Spleen (tissue), 11 donors: ENCODE measurements at regions not wholly inside any gene's neighbourhood (a gene's known extent, or its start where the extent isn't known, plus 50 kb on each side); places are given as distances from the start of the nearest gene placed in this dataset.

Experiments
- DNase-seq: peaks from one replicate; pipeline ENCODE4 v3.0.0-alpha.2; 2020
- H3K27ac ChIP-seq, 8 donors: fragments of 200-600 bp; sonication (generic) in 7 of 8; 1 replicate in 4 of 8; 2 replicates in 4 of 8; pipeline versions ENCODE4 v1.5.0 to v1.8.0; 2016 to 2021; ENCODE audit warnings: inconsistent platforms in 4 of 8, mild to moderate bottlenecking in 4 of 8, moderate library complexity in 1 of 8
- H3K27me3 ChIP-seq, 7 donors: fragments of 200-600 bp; sonication (generic) in 6 of 7; replicated peaks in 1 of 7; 1 replicate in 4 of 7; 2 replicates in 3 of 7; pipeline versions ENCODE4 v1.5.0 to v1.8.0; 2016 to 2021; ENCODE audit warnings: inconsistent platforms in 3 of 7, mild to moderate bottlenecking in 1 of 7
- H3K36me3 ChIP-seq, 6 donors: fragments of 200-600 bp; sonication (generic) in 5 of 6; 1 replicate in 4 of 6; 2 replicates in 2 of 6; pipeline versions ENCODE4 v1.5.0 to v1.8.0; 2016 to 2021; ENCODE audit warnings: inconsistent platforms in 2 of 6
- H3K4me1 ChIP-seq, 6 donors: fragments of 200-600 bp; sonication (generic) in 5 of 6; 1 replicate in 3 of 6; 2 replicates in 3 of 6; pipeline versions ENCODE4 v1.5.0 to v1.8.0; 2016 to 2021; ENCODE audit warnings: inconsistent platforms in 3 of 6
- H3K4me3 ChIP-seq, 8 donors: fragments of 200-600 bp; sonication (generic) in 7 of 8; 1 replicate in 4 of 8; 2 replicates in 4 of 8; pipeline versions ENCODE4 v1.5.0 to v1.8.0; 2016 to 2021; ENCODE audit warnings: inconsistent platforms in 4 of 8, mild to moderate bottlenecking in 4 of 8, moderate library complexity in 2 of 8
- H3K9me3 ChIP-seq, 8 donors: fragments of 200-600 bp; sonication (generic) in 7 of 8; 1 replicate in 4 of 8; 2 replicates in 4 of 8; pipeline versions ENCODE4 v1.5.0 to v1.8.0; 2016 to 2021; ENCODE audit warnings: inconsistent platforms in 4 of 8
- POLR2A ChIP-seq, 3 donors: fragments of 450-650 bp; IDR thresholded peaks; one replicate each; pipeline ENCODE4 v1.5.1; 2017; ENCODE audit warnings: antibody characterized with exemption in 3 of 3, mild to moderate bottlenecking in 1 of 3
- POLR2AphosphoS5 ChIP-seq, 3 donors: sonication (generic); formaldehyde crosslinking; IDR thresholded peaks; one replicate each; pipeline ENCODE4 v1.5.1; 2017; ENCODE audit warnings: antibody characterized with exemption in 3 of 3
- WGBS, 5 donors: extraction: QIAGEN DNeasy Blood & Tissue Kit in 3 of 5; methylation state at CpG; one replicate each; pipeline versions ENCODE4 v1.1.5 to v1.1.7; 2013 to 2018; 5-methylcytosine and 5-hydroxymethylcytosine counted together
- intact Hi-C: fragments of 100-400 bp; cut with DNase I; formaldehyde crosslinking; loops from one replicate; pipeline ENCODE4 v1.15.0; 2023; ENCODE audit warnings: low total_unique reads
- TF ChIP-seq, protein P1 (sequence below), 11 experiments: fragments of 200-600 bp in 7 of 11; fragments of 450-650 bp in 4 of 11; sonication (generic) in 4 of 11; IDR thresholded peaks in 8 of 11; conservative IDR thresholded peaks in 3 of 11; 1 replicate in 7 of 11; 2 replicates in 4 of 11; pipeline versions ENCODE4 v1.4.0 to v1.8.0; 2016 to 2021; ENCODE audit warnings: antibody characterized with exemption in 11 of 11, inconsistent platforms in 4 of 11, mild to moderate bottlenecking in 1 of 11
- donor health status: healthy with polysubstance abuse.
- donor health status: DM: no; HTN: no; CAD: no; lungs with moderate emphysema.
- donor health status: DM: no; HTN: no; CAD: no.
- donor health status: Bipolar disorder and iron deficiency.
- donor health status: healthy.
- donor health status: DM: no; HTN: no; CAD: no.
- donor health status: DM: yes; HTN: yes; CAD: no.

DNA sequence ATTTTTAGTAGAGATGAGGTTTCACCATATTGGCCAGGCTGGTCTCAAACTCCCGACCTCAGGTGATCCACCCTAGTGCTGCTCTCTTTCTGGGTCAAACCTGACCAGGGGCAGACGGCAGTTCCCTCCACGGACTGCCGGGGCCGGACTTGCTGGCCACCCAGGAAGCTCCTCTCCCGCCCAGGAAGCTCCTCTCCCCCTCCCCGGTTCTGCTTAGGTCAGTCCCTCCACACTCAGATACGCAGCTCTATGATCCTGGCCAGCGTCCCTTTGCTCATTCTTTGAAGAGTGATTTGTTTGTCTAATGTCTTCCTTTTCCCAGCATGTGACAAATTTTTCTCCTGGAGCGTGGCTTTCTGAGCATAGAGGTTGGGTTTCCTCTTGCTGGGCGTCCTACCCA lies 125.3 kb upstream of the B3GAT1 start:
- peaks cover 0 to 3% (median 0%) of the 10 kb centered on the region in 8 donors for H3K9me3 ChIP-seq
- H3K36me3 ChIP-seq: no peaks in the 10 kb centered on the region
- intact Hi-C loops: no loop called here
- H3K27ac ChIP-seq: no peak overlapping the region
- 16 to 24% (median 23%) methylated on average over 11 of the region's 11 CpGs for WGBS, 5 donors
- H3K27me3 ChIP-seq: peaks cover 0 to 46% (median 12%) of the 10 kb centered on the region in 7 donors
- DNase-seq: no peak
- no peak for TF ChIP-seq POLR2AphosphoS5 (IDR thresholded peaks at IDR 0.05)
- TF ChIP-seq, protein P1, sequence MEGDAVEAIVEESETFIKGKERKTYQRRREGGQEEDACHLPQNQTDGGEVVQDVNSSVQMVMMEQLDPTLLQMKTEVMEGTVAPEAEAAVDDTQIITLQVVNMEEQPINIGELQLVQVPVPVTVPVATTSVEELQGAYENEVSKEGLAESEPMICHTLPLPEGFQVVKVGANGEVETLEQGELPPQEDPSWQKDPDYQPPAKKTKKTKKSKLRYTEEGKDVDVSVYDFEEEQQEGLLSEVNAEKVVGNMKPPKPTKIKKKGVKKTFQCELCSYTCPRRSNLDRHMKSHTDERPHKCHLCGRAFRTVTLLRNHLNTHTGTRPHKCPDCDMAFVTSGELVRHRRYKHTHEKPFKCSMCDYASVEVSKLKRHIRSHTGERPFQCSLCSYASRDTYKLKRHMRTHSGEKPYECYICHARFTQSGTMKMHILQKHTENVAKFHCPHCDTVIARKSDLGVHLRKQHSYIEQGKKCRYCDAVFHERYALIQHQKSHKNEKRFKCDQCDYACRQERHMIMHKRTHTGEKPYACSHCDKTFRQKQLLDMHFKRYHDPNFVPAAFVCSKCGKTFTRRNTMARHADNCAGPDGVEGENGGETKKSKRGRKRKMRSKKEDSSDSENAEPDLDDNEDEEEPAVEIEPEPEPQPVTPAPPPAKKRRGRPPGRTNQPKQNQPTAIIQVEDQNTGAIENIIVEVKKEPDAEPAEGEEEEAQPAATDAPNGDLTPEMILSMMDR (IDR thresholded peaks at IDR 0.05 in 8 of 11, conservative IDR thresholded peaks at IDR 0.05 in 3 of 11): no peak
- H3K4me3 ChIP-seq: no peak overlapping the region
- peaks cover 0 to 6% (median 0%) of the 10 kb centered on the region in 6 donors for H3K4me1 ChIP-seq

DNA sequence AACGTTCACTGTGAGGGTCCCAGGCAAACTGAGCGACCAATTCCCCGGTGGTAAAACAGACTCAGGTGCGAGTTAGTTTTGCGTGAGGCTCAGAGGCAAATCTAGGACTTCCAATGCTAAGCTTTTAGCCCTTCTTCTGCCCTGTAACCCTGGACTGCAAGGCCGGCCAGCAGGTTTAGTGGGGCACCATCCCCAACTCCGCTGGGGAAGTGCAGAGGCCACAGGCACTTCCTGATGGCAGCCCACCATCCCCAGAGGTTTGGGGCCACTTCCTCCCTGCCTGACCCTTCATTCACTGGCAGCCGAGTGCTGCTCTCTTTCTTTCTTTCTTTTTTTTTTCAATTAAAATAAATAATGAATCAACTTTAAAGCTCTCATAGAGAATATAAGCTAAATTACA lies 124.6 kb upstream of the B3GAT1 start:
- Histone ChIP-seq H3K4me3 (no peak overlapping the region), H3K9me3 (peaks cover 0 to 3% (median 0%) of the 10 kb centered on the region in 8 donors), H3K27me3 (peaks cover 0 to 46% (median 12%) of the 10 kb centered on the region in 7 donors), H3K4me1 (peaks cover 0 to 6% (median 0%) of the 10 kb centered on the region in 6 donors), H3K36me3 (no peaks in the 10 kb centered on the region), H3K27ac (no peak overlapping the region)
- intact Hi-C loops: no loop called here
- TF ChIP-seq POLR2AphosphoS5 (IDR thresholded peaks at IDR 0.05) (no peak), POLR2A (IDR thresholded peaks at IDR 0.05) (no peak)
- TF ChIP-seq, protein P1 (IDR thresholded peaks at IDR 0.05 in 8 of 11, conservative IDR thresholded peaks at IDR 0.05 in 3 of 11): no peak
- 12 to 17% (median 16%) methylated on average over 8 of the region's 8 CpGs for WGBS, 5 donors
- DNase-seq: no peak

DNA sequence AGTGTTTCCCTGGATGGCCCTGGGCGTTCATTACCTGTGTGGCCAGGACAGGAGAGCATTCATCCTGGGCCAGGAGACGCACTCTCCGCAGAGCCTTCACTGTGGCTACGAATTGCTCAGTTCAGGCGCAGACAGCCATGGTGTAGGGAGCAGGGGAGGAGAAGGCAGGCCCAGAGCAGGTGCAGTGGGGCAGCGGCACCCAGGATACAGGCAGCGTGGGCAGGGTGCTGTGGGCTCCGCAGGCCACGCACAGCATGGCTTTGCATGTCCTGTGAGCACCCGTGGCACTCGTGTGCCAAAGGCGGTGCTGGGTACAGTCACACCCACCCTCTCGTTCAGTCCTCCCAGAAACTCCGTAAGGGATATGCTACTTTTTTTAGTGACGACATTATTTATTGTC lies 124.2 kb upstream of the B3GAT1 start:
- Histone ChIP-seq H3K27me3 (peaks cover 0 to 46% (median 12%) of the 10 kb centered on the region in 7 donors), H3K36me3 (no peaks in the 10 kb centered on the region), H3K9me3 (peaks cover 0 to 3% (median 0%) of the 10 kb centered on the region in 8 donors), H3K4me3 (no peak overlapping the region), H3K4me1 (peaks cover 0 to 6% (median 0%) of the 10 kb centered on the region in 6 donors), H3K27ac (no peak overlapping the region)
- intact Hi-C loops: no loop called here
- TF ChIP-seq, protein P1 (IDR thresholded peaks at IDR 0.05 in 8 of 11, conservative IDR thresholded peaks at IDR 0.05 in 3 of 11): no peak
- TF ChIP-seq POLR2A (IDR thresholded peaks at IDR 0.05) (no peak), POLR2AphosphoS5 (IDR thresholded peaks at IDR 0.05) (no peak)
- whole genome bisulfite sequencing, 5 donors: 37 to 57% (median 43%) methylated on average over 11 to 15 of the region's 15 CpGs
- no peak for DNase-seq

DNA sequence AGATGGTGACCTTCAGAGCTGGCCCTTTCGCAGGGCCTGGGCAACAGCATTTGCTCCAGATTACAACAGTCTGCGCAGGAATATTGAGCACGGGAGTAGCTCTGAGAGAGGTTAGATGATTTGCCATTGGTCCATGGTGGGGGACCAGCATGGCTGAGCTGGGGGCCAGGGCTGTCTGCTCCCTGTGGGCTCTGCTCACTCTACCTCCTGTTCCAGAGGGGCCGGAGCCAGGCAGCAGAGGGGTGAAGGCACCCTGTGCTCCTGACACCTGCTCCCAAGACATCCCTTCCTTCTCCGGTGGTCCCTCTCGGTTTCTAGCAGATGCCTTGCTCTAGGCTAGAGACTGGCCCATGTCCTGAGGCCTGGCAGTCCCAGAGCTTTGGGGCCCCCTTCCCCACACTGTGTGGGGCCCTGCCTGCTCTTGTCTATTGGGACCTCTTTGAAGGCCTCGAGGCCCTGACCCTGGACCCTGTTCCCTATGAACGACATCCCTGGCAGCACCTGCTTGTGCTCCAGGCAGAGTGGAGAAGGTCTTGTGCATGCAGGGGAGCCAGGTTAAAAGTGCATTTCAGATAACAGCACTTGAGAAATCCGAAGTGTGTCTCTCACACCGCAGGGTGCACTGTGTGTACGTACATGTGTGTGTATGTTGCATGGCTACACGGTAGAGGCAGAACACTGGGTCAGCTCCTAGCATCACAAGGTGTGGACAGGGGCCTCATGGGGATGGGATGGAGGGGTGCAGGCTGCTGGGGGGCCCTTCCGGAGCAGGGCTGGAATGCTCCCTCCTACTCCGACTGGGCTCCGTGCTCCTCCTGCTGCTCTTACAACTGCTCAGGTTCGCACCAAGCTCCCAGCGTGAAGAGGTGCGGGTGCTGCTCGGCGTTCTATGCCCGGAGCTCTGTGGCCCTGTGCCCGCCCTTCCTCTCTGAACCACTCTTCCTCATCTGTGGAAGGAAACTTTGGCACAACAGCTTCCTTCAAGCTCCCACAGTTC lies 123.3 kb upstream of the B3GAT1 start:
- intact Hi-C loops: no loop called here
- Histone ChIP-seq H3K36me3 (no peaks in the 10 kb centered on the region), H3K4me1 (peaks cover 0 to 6% (median 0%) of the 10 kb centered on the region in 6 donors), H3K27ac (no peak overlapping the region), H3K4me3 (no peak overlapping the region), H3K27me3 (peaks cover 0 to 46% (median 12%) of the 10 kb centered on the region in 7 donors), H3K9me3 (no peaks in the 10 kb centered on the region)
- DNase-seq: no peak
- no peak for TF ChIP-seq POLR2A (IDR thresholded peaks at IDR 0.05)
- TF ChIP-seq, protein P1 (IDR thresholded peaks at IDR 0.05 in 8 of 11, conservative IDR thresholded peaks at IDR 0.05 in 3 of 11): no peak
- no peak for TF ChIP-seq POLR2AphosphoS5 (IDR thresholded peaks at IDR 0.05)
- 77 to 84% (median 80%) methylated on average over 19 to 22 of the region's 22 CpGs for WGBS, 5 donors
